H1 (cell line): ENCODE measurements at regions not wholly inside any gene's neighbourhood (a gene's known extent, or its start where the extent isn't known, plus 50 kb on each side); places are given as distances from the start of the nearest gene placed in this dataset.

ENCODE experiments used
- ATF2 ChIP-seq: IDR thresholded peaks from 2 replicates; pipeline ENCODE4 v1.6.1; 2012; ENCODE audit warnings: low read length, inconsistent platforms
- CHD1 ChIP-seq: IDR thresholded peaks from 2 replicates; pipeline ENCODE4 v1.6.1; 2012; ENCODE audit warnings: low read depth, low read length, improper control_type of control experiment
- JUND ChIP-seq: IDR thresholded peaks from 2 replicates; pipeline ENCODE4 v1.6.1; 2011; ENCODE audit warnings: mild to moderate bottlenecking, improper control_type of control experiment, low read length
- RFX5 ChIP-seq: IDR thresholded peaks from 2 replicates; pipeline ENCODE4 v1.6.1; 2011; ENCODE audit warnings: low read depth, low read length, improper control_type of control experiment, borderline replicate concordance
- RNF2 ChIP-seq: fragments of 200-900, 300-1000 bp; sonication (generic); IDR thresholded peaks from 2 replicates; pipeline ENCODE4 v1.7.1; 2016; ENCODE audit warnings: borderline replicate concordance, low read depth, mild to moderate bottlenecking, antibody characterized with exemption, low read length; ENCODE audit not compliant: poor library complexity, severe bottlenecking; ENCODE audit errors: missing control alignments
- TBP ChIP-seq: IDR thresholded peaks from 2 replicates; pipeline ENCODE4 v1.6.1; 2011; ENCODE audit warnings: low read depth, low read length, improper control_type of control experiment
- ZNF274 ChIP-seq: IDR thresholded peaks from 2 replicates; pipeline ENCODE4 v1.7.0; 2012; ENCODE audit warnings: low read length, borderline replicate concordance; ENCODE audit errors: extremely low read depth

- TF ChIP-seq ZNF274: no peak
- TF ChIP-seq ATF2: no peak
- TF ChIP-seq TBP: no peak
- no peak for TF ChIP-seq JUND
- TF ChIP-seq RNF2: no peak
- TF ChIP-seq RFX5: no peak
- TF ChIP-seq CHD1: no peak
These were observed 152.0 kb downstream of the C16orf95 start (continued) for GRCh38 chr16:87165151-87165550.
